Ascending aorta (tissue), 2 donors: ENCODE measurements at regions not wholly inside any gene's neighbourhood (a gene's known extent, or its start where the extent isn't known, plus 50 kb on each side); places are given as distances from the start of the nearest gene placed in this dataset.

Source experiments
- DNase-seq, 2 donors: peaks; one replicate each; pipeline ENCODE4 v3.0.0-alpha.2; 2019; ENCODE audit warnings: low spot score in 2 of 2
- H3K27ac ChIP-seq, 2 donors: fragments of 200-600 bp; sonication (generic); one replicate each; pipeline ENCODE4 v1.5.1; 2016 to 2017; ENCODE audit warnings: mild to moderate bottlenecking in 1 of 2
- H3K27me3 ChIP-seq: fragments of 200-600 bp; sonication (generic); one replicate; pipeline ENCODE4 v1.5.1; 2017
- H3K36me3 ChIP-seq, 2 donors: fragments of 200-600 bp; sonication (generic); one replicate each; pipeline ENCODE4 v1.5.1; 2016
- H3K4me1 ChIP-seq, 2 donors: fragments of 200-600 bp; sonication (generic); one replicate each; pipeline ENCODE4 v1.5.1; 2016 to 2017; ENCODE audit warnings: mild to moderate bottlenecking in 1 of 2
- H3K4me3 ChIP-seq, 2 donors: fragments of 200-600 bp; sonication (generic); one replicate each; pipeline ENCODE4 v1.5.1; 2016 to 2017; ENCODE audit warnings: mild to moderate bottlenecking in 1 of 2
- H3K9me3 ChIP-seq, 2 donors: fragments of 200-600 bp; sonication (generic); one replicate each; pipeline ENCODE4 v1.5.1; 2016
- CTCF ChIP-seq, 3 experiments: fragments of 200-600 bp in 2 of 3; fragments of 450-650 bp in 1 of 3; sonication (generic) in 2 of 3; IDR thresholded peaks; one replicate each; pipeline ENCODE4 v1.5.1; 2016 to 2019; ENCODE audit warnings: antibody characterized with exemption in 3 of 3, mild to moderate bottlenecking in 1 of 3, moderate library complexity in 1 of 3
- intact Hi-C: fragments of 100-400 bp; cut with DNase I; formaldehyde crosslinking; loops from one replicate; pipeline ENCODE4 v1.15.1; 2023

- H3K36me3 ChIP-seq: no peaks in the 10 kb centered on the region
- intact Hi-C loops: no loop called here
- H3K27ac ChIP-seq: no peak overlapping the region
- no peak for TF ChIP-seq CTCF (IDR thresholded peaks at IDR 0.05)
- no peak for DNase-seq
- H3K9me3 ChIP-seq: peaks cover 0 to 9% of the 10 kb centered on the region in 2 donors
- no peaks in the 10 kb centered on the region for H3K27me3 ChIP-seq
- H3K4me3 ChIP-seq: no peak overlapping the region
- no peaks in the 10 kb centered on the region for H3K4me1 ChIP-seq
Measured at GRCh38 chr6:78808933-78809332, 58.4 kb upstream of the IRAK1BP1 start.

- peaks cover 0 to 7% of the 10 kb centered on the region in 2 donors for H3K9me3 ChIP-seq
- DNase-seq: no peak
- H3K36me3 ChIP-seq: no peaks in the 10 kb centered on the region
- TF ChIP-seq CTCF (IDR thresholded peaks at IDR 0.05): peak in 1 of 3 experiments; percentile 35
- intact Hi-C loops: no loop called here
- no peaks in the 10 kb centered on the region for H3K27me3 ChIP-seq
- H3K27ac ChIP-seq: no peak overlapping the region
- H3K4me3 ChIP-seq: no peak overlapping the region
- no peaks in the 10 kb centered on the region for H3K4me1 ChIP-seq
Measured at GRCh38 chr6:78810146-78810545, 57.2 kb upstream of the IRAK1BP1 start.

- H3K36me3 ChIP-seq: no peaks in the 10 kb centered on the region
- no peak for TF ChIP-seq CTCF (IDR thresholded peaks at IDR 0.05)
- no peak overlapping the region for H3K27ac ChIP-seq
- no peak for DNase-seq
- intact Hi-C loops: no loop called here
- no peaks in the 10 kb centered on the region for H3K27me3 ChIP-seq
- no peaks in the 10 kb centered on the region for H3K4me1 ChIP-seq
- no peak overlapping the region for H3K4me3 ChIP-seq
- peaks cover 0 to 6% of the 10 kb centered on the region in 2 donors for H3K9me3 ChIP-seq
Measured at GRCh38 chr6:78810698-78811097, 56.7 kb upstream of the IRAK1BP1 start.
